Tibial artery (tissue), 4 donors: ENCODE measurements at regions not wholly inside any gene's neighbourhood (a gene's known extent, or its start where the extent isn't known, plus 50 kb on each side); places are given as distances from the start of the nearest gene placed in this dataset.

Source experiments
- DNase-seq, 2 donors: peaks; one replicate each; pipeline ENCODE4 v3.0.0-alpha.2; 2019
- H3K27ac ChIP-seq, 2 donors: fragments of 200-600 bp; sonication (generic) in 1 of 2; 1 replicate in 1 of 2; 2 replicates in 1 of 2; pipeline ENCODE4 v1.5.1; 2018 to 2019; ENCODE audit warnings: mild to moderate bottlenecking in 1 of 2
- H3K27me3 ChIP-seq, 2 donors: fragments of 200-600 bp; sonication (generic) in 1 of 2; one replicate each; pipeline versions ENCODE4 v1.5.1 to v1.6.0; 2016 to 2019
- H3K36me3 ChIP-seq, 3 donors: fragments of 200-600 bp; sonication (generic) in 2 of 3; one replicate each; pipeline ENCODE4 v1.5.1; 2016 to 2019; ENCODE audit warnings: mild to moderate bottlenecking in 2 of 3
- H3K4me1 ChIP-seq, 4 donors: fragments of 200-600 bp; sonication (generic) in 2 of 4; 1 replicate in 3 of 4; 2 replicates in 1 of 4; pipeline ENCODE4 v1.5.1; 2016 to 2019
- H3K4me3 ChIP-seq, 2 donors: fragments of 200-600 bp; sonication (generic) in 1 of 2; 1 replicate in 1 of 2; 2 replicates in 1 of 2; pipeline ENCODE4 v1.5.1; 2018 to 2019; ENCODE audit warnings: mild to moderate bottlenecking in 2 of 2
- H3K9me3 ChIP-seq, 3 donors: fragments of 200-600 bp; sonication (generic) in 1 of 3; one replicate each; pipeline ENCODE4 v1.5.1; 2016 to 2019
- CTCF ChIP-seq, 2 experiments: fragments of 200-600 bp in 1 of 2; fragments of 450-650 bp in 1 of 2; IDR thresholded peaks; one replicate each; pipeline ENCODE4 v1.5.1; 2017 to 2019; ENCODE audit warnings: antibody characterized with exemption in 2 of 2, mild to moderate bottlenecking in 1 of 2, moderate library complexity in 1 of 2
- intact Hi-C: fragments of 100-400 bp; cut with DNase I; formaldehyde crosslinking; loops from one replicate; pipeline ENCODE4 v1.15.0; 2023; ENCODE audit warnings: low total_unique reads

GRCh38 chr3:153734777-153735551 is 386.2 kb upstream of the ARHGEF26 start:
- intact Hi-C loops, result no loop called here

GRCh38 chr3:153740109-153740508 is 381.1 kb upstream of the ARHGEF26 start:
- Histone ChIP-seq H3K9me3 (no peaks in the 10 kb centered on the region), H3K4me1 (peaks cover 0 to 7% (median 0%) of the 10 kb centered on the region in 4 donors), H3K27ac (no peak overlapping the region), H3K36me3 (no peaks in the 10 kb centered on the region), H3K27me3 (no peaks in the 10 kb centered on the region), H3K4me3 (no peak overlapping the region)
- no peak for TF ChIP-seq CTCF (IDR thresholded peaks at IDR 0.05)
- DNase-seq, result no peak
- intact Hi-C loops, result no loop called here

More at GRCh38 chr3:153734777-153735551, 386.2 kb upstream of the ARHGEF26 start:
- no peak for DNase-seq
- no peak overlapping the region for H3K27ac ChIP-seq
- peaks cover 0 to 21% (median 2%) of the 10 kb centered on the region in 4 donors for H3K4me1 ChIP-seq
- H3K4me3 ChIP-seq, result no peak overlapping the region
- TF ChIP-seq CTCF (IDR thresholded peaks at IDR 0.05), result no peak
- H3K36me3 ChIP-seq, result no peaks in the 10 kb centered on the region
- H3K27me3 ChIP-seq, result no peaks in the 10 kb centered on the region
- H3K9me3 ChIP-seq, result no peaks in the 10 kb centered on the region

GRCh38 chr3:153744889-153745288 is 376.3 kb upstream of the ARHGEF26 start:
- intact Hi-C loops, result no loop called here

GRCh38 chr3:153746211-153746610 is 375.0 kb upstream of the ARHGEF26 start:
- TF ChIP-seq CTCF (IDR thresholded peaks at IDR 0.05), result no peak
- H3K4me1 ChIP-seq, result peaks cover 0 to 4% (median 0%) of the 10 kb centered on the region in 4 donors
- no peaks in the 10 kb centered on the region for H3K9me3 ChIP-seq
- H3K36me3 ChIP-seq, result no peaks in the 10 kb centered on the region
- intact Hi-C loops, result no loop called here
- no peak overlapping the region for H3K4me3 ChIP-seq
- DNase-seq, result no peak
- H3K27ac ChIP-seq, result no peak overlapping the region
- H3K27me3 ChIP-seq, result no peaks in the 10 kb centered on the region

More at GRCh38 chr3:153744889-153745288, 376.3 kb upstream of the ARHGEF26 start:
- Histone ChIP-seq H3K9me3 (no peaks in the 10 kb centered on the region), H3K27me3 (no peaks in the 10 kb centered on the region), H3K27ac (no peak overlapping the region), H3K36me3 (no peaks in the 10 kb centered on the region), H3K4me1 (peaks cover 0 to 4% (median 0%) of the 10 kb centered on the region in 4 donors), H3K4me3 (no peak overlapping the region)
- no peak for TF ChIP-seq CTCF (IDR thresholded peaks at IDR 0.05)
- DNase-seq, result no peak

- H3K27ac ChIP-seq, result no peak overlapping the region
- H3K27me3 ChIP-seq, result no peaks in the 10 kb centered on the region
- H3K9me3 ChIP-seq, result no peaks in the 10 kb centered on the region
- DNase-seq, result no peak
- TF ChIP-seq CTCF (IDR thresholded peaks at IDR 0.05), result no peak
- H3K4me3 ChIP-seq, result no peak overlapping the region
- H3K4me1 ChIP-seq, result peaks cover 0 to 4% (median 0%) of the 10 kb centered on the region in 4 donors
- intact Hi-C loops, result no loop called here
- H3K36me3 ChIP-seq, result no peaks in the 10 kb centered on the region
Measured at GRCh38 chr3:153749070-153749610, 372.1 kb upstream of the ARHGEF26 start.
